ENCODE measurements at regions not wholly inside any gene's neighbourhood (a gene's known extent, or its start where the extent isn't known, plus 50 kb on each side); places are given as distances from the start of the nearest gene placed in this dataset.

- TF ChIP-seq CTCF (IDR thresholded peaks at IDR 0.05) = no peak
- no peak for TF ChIP-seq POLR2A (IDR thresholded peaks at IDR 0.05)
These were observed 504.3 kb upstream of the NRP1 start for GRCh38 chr10:33838731-33839130.
